Tibial nerve (tissue), 3 donors: ENCODE measurements at regions not wholly inside any gene's neighbourhood (a gene's known extent, or its start where the extent isn't known, plus 50 kb on each side); places are given as distances from the start of the nearest gene placed in this dataset.

ENCODE experiments used
- CTCF ChIP-seq, 5 experiments: fragments of 200-600 bp in 3 of 5; fragments of 450-650 bp in 2 of 5; sonication (generic) in 3 of 5; IDR thresholded peaks; one replicate each; pipeline ENCODE4 v1.5.1; 2016 to 2019; ENCODE audit warnings: antibody characterized with exemption in 5 of 5, mild to moderate bottlenecking in 3 of 5, moderate library complexity in 2 of 5
- POLR2A ChIP-seq, 2 donors: fragments of 450-650 bp; IDR thresholded peaks; one replicate each; pipeline ENCODE4 v1.6.1; 2017; ENCODE audit warnings: antibody characterized with exemption in 2 of 2, mild to moderate bottlenecking in 2 of 2, moderate library complexity in 2 of 2

- TF ChIP-seq POLR2A (IDR thresholded peaks at IDR 0.05): no peak
- no peak for TF ChIP-seq CTCF (IDR thresholded peaks at IDR 0.05)
Observed at GRCh38 chr20:56909918-56910714, 281.0 kb downstream of the TFAP2C start.
